HEK293 (cell line): ENCODE measurements at regions not wholly inside any gene's neighbourhood (a gene's known extent, or its start where the extent isn't known, plus 50 kb on each side); places are given as distances from the start of the nearest gene placed in this dataset.

Experiments
- YY1 ChIP-seq: fragments of 450-650 bp; formaldehyde crosslinking; IDR thresholded peaks from 2 replicates; pipeline ENCODE4 v1.5.1; 2018; ENCODE audit warnings: missing biosample characterization, missing genetic modification characterization
- ZNF138 ChIP-seq: fragments of 450-650 bp; formaldehyde crosslinking; IDR thresholded peaks from 2 replicates; pipeline ENCODE4 v1.5.1; 2016; ENCODE audit warnings: missing biosample characterization, missing genetic modification characterization, borderline replicate concordance
- ZNF76 ChIP-seq: fragments of 450-650 bp; formaldehyde crosslinking; IDR thresholded peaks from 2 replicates; pipeline ENCODE4; 2016; ENCODE audit warnings: low read depth, missing biosample characterization, missing genetic modification characterization, borderline replicate concordance
- TF ChIP-seq, protein P1 (sequence below): fragments of 450-650 bp; formaldehyde crosslinking; IDR thresholded peaks from 2 replicates; pipeline ENCODE4 v1.5.1; 2016; ENCODE audit warnings: missing biosample characterization, missing genetic modification characterization
- TF ChIP-seq, protein P2 (sequence below): fragments of 450-650 bp; formaldehyde crosslinking; IDR thresholded peaks from 2 replicates; pipeline ENCODE4 v1.5.1; 2016; ENCODE audit warnings: missing biosample characterization, missing genetic modification characterization
- TF ChIP-seq, protein P3 (sequence below): sonication (generic); formaldehyde crosslinking; IDR thresholded peaks from 2 replicates; pipeline ENCODE4 v1.8.1; 2022; ENCODE audit warnings: mild to moderate bottlenecking, moderate library complexity, missing genetic modification reagents

DNA sequence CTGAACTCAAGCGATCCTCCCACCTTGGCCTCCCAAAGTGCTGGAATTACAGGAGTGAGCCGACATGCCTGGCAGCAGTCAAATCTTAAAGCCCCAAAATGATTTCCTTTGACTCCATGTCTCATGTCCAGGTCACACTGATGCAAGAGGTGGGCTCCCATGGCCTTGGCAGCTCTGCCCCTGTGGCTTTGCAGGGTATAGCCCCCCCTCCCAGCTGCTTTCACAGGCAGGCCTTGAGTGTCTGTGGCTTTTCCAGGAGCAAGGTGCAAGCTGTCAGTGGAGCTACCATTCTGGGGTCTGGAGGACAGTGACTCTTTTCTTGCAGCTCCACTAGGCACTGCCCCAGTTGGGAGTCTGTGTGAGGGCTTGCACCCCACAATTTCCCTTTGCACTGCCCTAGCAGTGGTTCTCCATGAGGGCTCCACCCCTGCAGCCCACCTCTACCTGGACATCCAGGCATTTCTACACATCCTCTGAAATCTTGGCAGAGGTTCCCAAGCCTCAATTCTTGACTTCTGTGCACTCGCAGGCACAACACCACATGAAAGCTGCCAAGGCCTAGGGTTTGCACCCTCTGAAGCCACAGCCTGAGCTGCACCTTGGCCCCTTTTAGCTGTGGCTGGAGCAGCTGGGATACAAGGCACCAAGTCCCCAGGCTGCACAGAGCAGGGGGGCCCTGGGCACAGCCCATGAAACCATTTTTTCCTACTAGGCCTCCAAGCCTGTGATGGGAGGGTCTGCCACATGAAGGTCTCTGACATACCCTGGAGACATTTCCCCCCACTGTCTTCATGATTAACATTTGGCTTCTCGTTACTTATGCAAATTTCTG lies 79.3 kb upstream of the ARL4D start:
- TF ChIP-seq, protein P1, sequence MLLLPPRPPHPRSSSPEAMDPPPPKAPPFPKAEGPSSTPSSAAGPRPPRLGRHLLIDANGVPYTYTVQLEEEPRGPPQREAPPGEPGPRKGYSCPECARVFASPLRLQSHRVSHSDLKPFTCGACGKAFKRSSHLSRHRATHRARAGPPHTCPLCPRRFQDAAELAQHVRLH (tag by site-specific recombination) = no peak
- TF ChIP-seq, protein P2, sequence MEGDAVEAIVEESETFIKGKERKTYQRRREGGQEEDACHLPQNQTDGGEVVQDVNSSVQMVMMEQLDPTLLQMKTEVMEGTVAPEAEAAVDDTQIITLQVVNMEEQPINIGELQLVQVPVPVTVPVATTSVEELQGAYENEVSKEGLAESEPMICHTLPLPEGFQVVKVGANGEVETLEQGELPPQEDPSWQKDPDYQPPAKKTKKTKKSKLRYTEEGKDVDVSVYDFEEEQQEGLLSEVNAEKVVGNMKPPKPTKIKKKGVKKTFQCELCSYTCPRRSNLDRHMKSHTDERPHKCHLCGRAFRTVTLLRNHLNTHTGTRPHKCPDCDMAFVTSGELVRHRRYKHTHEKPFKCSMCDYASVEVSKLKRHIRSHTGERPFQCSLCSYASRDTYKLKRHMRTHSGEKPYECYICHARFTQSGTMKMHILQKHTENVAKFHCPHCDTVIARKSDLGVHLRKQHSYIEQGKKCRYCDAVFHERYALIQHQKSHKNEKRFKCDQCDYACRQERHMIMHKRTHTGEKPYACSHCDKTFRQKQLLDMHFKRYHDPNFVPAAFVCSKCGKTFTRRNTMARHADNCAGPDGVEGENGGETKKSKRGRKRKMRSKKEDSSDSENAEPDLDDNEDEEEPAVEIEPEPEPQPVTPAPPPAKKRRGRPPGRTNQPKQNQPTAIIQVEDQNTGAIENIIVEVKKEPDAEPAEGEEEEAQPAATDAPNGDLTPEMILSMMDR (tag by site-specific recombination) = no peak
- TF ChIP-seq YY1 (tag by site-specific recombination) (no peak), ZNF76 (no peak), ZNF138 (tag by site-specific recombination) (no peak)
- TF ChIP-seq, protein P3, sequence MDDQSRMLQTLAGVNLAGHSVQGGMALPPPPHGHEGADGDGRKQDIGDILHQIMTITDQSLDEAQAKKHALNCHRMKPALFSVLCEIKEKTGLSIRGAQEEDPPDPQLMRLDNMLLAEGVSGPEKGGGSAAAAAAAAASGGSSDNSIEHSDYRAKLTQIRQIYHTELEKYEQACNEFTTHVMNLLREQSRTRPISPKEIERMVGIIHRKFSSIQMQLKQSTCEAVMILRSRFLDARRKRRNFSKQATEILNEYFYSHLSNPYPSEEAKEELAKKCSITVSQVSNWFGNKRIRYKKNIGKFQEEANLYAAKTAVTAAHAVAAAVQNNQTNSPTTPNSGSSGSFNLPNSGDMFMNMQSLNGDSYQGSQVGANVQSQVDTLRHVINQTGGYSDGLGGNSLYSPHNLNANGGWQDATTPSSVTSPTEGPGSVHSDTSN (CRISPR knock-in tag) = no peak
